ENCODE measurements at regions not wholly inside any gene's neighbourhood (a gene's known extent, or its start where the extent isn't known, plus 50 kb on each side); places are given as distances from the start of the nearest gene placed in this dataset.

DNA sequence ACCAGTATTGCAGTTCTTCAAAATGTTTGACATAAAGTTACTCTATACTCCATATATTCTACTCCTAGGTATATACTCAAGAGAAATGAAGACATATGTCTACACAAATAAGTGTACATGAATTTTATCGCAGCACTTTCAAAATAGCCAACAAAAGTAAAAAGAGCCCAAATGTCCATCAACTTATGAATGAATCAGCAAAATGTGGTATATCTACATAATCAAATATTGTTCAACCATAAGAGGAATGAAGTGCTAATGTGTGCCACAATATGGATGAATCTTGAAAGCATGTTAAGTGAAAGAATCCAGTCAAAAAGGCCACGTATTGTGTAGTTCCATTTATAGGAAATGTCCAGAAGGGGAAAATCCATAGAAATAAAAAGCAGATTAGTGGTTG, 98.6 kb upstream of the F3 start:
- no peak for DNase-seq (ENCODE audit: low read depth)
- no peak for TF ChIP-seq CTCF (conservative IDR thresholded peaks at IDR 0.05; ENCODE audit: low read depth, low read length)
- no peak overlapping the region for H3K4me3 ChIP-seq (ENCODE audit: low read depth, low read length)

GRCh38 chr1:94637121-94637520, 95.6 kb upstream of the F3 start:
- TF ChIP-seq CTCF (conservative IDR thresholded peaks at IDR 0.05; ENCODE audit: low read depth, low read length): no peak
- DNase-seq (ENCODE audit: low read depth): no peak
- no peak overlapping the region for H3K4me3 ChIP-seq (ENCODE audit: low read depth, low read length)

DNA sequence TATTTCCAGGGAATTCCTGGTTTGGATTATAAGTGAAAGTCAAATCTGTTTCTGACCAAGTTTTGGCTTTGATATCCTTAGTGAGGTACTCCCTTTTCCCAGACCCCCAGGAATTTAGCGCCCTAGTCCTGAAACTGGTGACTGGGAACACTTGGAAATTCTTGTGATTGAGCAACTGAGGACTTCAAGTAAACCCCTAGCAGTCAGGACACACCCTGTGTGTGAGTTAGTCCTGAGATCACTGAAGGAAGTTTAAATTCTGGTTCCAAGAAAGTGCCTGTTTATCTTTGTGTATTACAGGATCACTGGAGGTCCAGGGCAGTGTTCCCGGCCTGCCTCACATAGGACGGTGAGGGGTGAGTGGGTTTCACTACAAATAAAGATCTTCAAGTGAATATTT, 95.1 kb upstream of the F3 start:
- DNase-seq (ENCODE audit: low read depth): peak; percentile 59
- TF ChIP-seq CTCF (conservative IDR thresholded peaks at IDR 0.05; ENCODE audit: low read depth, low read length): no peak
- H3K4me3 ChIP-seq (ENCODE audit: low read depth, low read length): no peak overlapping the region

GRCh38 chr1:94636100-94636499, 94.5 kb upstream of the F3 start:
- no peak for TF ChIP-seq CTCF (conservative IDR thresholded peaks at IDR 0.05; ENCODE audit: low read depth, low read length)
- DNase-seq (ENCODE audit: low read depth): no peak
- no peak overlapping the region for H3K4me3 ChIP-seq (ENCODE audit: low read depth, low read length)

DNA sequence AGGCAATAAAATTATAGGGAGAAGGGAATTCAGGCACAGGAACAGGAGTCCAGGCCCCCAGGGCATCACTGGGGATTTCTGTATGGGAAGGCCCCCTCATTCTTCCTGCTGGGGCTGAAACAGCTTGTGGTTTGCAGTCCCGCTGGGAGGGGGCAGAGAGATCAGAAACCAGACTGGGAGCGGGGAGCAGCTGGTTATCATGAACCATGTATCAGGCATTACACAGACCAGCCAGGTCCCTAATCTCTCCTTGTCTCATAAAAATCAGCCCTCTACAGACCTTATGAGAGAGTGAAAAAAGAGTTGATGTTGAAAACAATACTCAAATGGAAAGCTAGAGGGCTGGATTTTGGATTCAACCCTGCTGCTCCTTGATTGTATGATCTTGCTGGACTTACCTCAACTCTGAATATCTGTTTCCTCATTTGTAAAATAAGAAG, 93.4 kb upstream of the F3 start:
- peak; percentile 50 for TF ChIP-seq CTCF (conservative IDR thresholded peaks at IDR 0.05; ENCODE audit: low read depth, low read length)
- H3K4me3 ChIP-seq (ENCODE audit: low read depth, low read length): no peak overlapping the region
- DNase-seq (ENCODE audit: low read depth): peak; percentile 51

DNA sequence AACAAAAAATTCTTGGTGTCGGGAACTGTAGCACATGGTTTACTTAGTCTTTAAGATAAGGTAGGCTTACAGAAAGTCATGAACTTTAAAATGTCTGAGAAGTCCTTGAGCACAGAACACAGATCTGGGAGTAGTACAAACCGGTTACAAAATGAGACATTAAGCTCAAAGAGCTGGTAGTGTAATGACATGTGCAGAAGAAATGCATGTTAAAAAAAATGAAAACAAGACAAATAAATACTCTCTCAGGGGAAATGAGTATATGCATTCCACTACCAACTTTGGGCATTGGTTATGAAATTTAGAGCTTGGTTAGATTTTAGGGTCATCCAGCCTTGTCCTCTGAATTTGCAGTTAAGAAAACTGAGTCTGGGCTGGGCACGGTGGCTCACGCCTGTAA, 91.5 kb upstream of the F3 start:
- no peak overlapping the region for H3K4me3 ChIP-seq (ENCODE audit: low read depth, low read length)
- no peak for TF ChIP-seq CTCF (conservative IDR thresholded peaks at IDR 0.05; ENCODE audit: low read depth, low read length)
- peak; percentile 81 for DNase-seq (ENCODE audit: low read depth)

GRCh38 chr1:94629259-94630181, 88.0 kb upstream of the F3 start:
- peak; percentile 60 for DNase-seq (ENCODE audit: low read depth)
- no peak overlapping the region for H3K4me3 ChIP-seq (ENCODE audit: low read depth, low read length)
- TF ChIP-seq CTCF (conservative IDR thresholded peaks at IDR 0.05; ENCODE audit: low read depth, low read length): no peak

Measured in choroid plexus epithelial cell (primary cell).